ENCODE measurements at regions not wholly inside any gene's neighbourhood (a gene's known extent, or its start where the extent isn't known, plus 50 kb on each side); places are given as distances from the start of the nearest gene placed in this dataset.

- no peak for TF ChIP-seq YY1 (IDR thresholded peaks at IDR 0.05; ENCODE audit: insufficient read depth, insufficient read length)
- no peak for TF ChIP-seq ZNF274 (IDR thresholded peaks at IDR 0.05; ENCODE audit: low read depth, low read length)
- TF ChIP-seq SUZ12 (IDR thresholded peaks at IDR 0.05; ENCODE audit: extremely low read depth, insufficient read depth, insufficient read length) = no peak
These were observed 430.2 kb upstream of the EEF2KMT start for GRCh38 chr16:5527817-5528216.
